OCI-LY3 (cell line): ENCODE measurements at regions not wholly inside any gene's neighbourhood (a gene's known extent, or its start where the extent isn't known, plus 50 kb on each side); places are given as distances from the start of the nearest gene placed in this dataset.

Experiments
- H2AFZ ChIP-seq: fragments of 200-600, 300-600 bp; shearing (Covaris generic); 2 replicates; pipeline ENCODE4 v1.6.0; 2014; ENCODE audit warnings: antibody characterized with exemption, low read depth, low read length
- H3K27ac ChIP-seq: fragments of 200-600, 300-600 bp; sonication (generic); 2 replicates; pipeline ENCODE4 v1.5.1; 2014; ENCODE audit warnings: mild to moderate bottlenecking, low read length, moderate library complexity, mixed read lengths
- H3K27me3 ChIP-seq: fragments of 200-600, 300-600 bp; sonication (generic); 2 replicates; pipeline ENCODE4 v1.6.1; 2014; ENCODE audit warnings: low read depth, low read length, mixed read lengths
- H3K36me3 ChIP-seq: fragments of 200-600, 300-600 bp; sonication (generic); replicated peaks from 2 replicates; pipeline ENCODE3; 2014; ENCODE audit warnings: low read depth, low read length, mixed read lengths
- H3K4me1 ChIP-seq: fragments of 300-600, 200-600 bp; sonication (generic); 2 replicates; pipeline ENCODE4 v1.6.1; 2014; ENCODE audit warnings: low read length, mixed read lengths
- H3K4me2 ChIP-seq: fragments of 200-600, 300-600 bp; sonication (generic); 2 replicates; pipeline ENCODE4 v1.6.1; 2014; ENCODE audit warnings: low read length, mixed read lengths
- H3K4me3 ChIP-seq: fragments of 300-600, 200-600 bp; sonication (generic); 2 replicates; pipeline ENCODE4 v1.5.1; 2014; ENCODE audit warnings: antibody characterized with exemption, mild to moderate bottlenecking, low read length, moderate library complexity
- H3K79me2 ChIP-seq: fragments of 300-600, 200-600 bp; shearing (Covaris generic); 2 replicates; pipeline ENCODE4 v1.6.1; 2014; ENCODE audit warnings: mild to moderate bottlenecking, low read length, mixed read lengths
- H3K9ac ChIP-seq: fragments of 300-600, 200-600 bp; shearing (Covaris generic); 2 replicates; pipeline ENCODE4 v1.6.0; 2014; ENCODE audit warnings: mild to moderate bottlenecking, low read length, moderate library complexity
- H3K9me3 ChIP-seq: fragments of 200-600, 300-600 bp; shearing (Covaris generic); 2 replicates; pipeline ENCODE4 v1.6.1; 2014; ENCODE audit warnings: low read length, mixed read lengths; ENCODE audit not compliant: insufficient read depth
- H4K20me1 ChIP-seq: fragments of 200-600, 300-600 bp; sonication (generic); 2 replicates; pipeline ENCODE4 v1.6.1; 2016; ENCODE audit warnings: low read length, mixed read lengths; ENCODE audit not compliant: insufficient read depth
- CTCF ChIP-seq: fragments of 200-600, 300-600 bp; sonication (generic); IDR thresholded peaks from 2 replicates; pipeline ENCODE4 v1.5.1; 2014; ENCODE audit warnings: antibody characterized with exemption, low read length, low read depth
- EZH2phosphoT487 ChIP-seq: fragments of 200-600 bp; shearing (Covaris generic); IDR thresholded peaks from 2 replicates; pipeline ENCODE4 v1.6.1; 2018; ENCODE audit warnings: antibody characterized with exemption, mixed run types, low read depth

GRCh38 chr1:22388671-22389450, 62.8 kb upstream of the ZBTB40 start:
- no peaks in the 10 kb centered on the region for H4K20me1 ChIP-seq
- H3K9ac ChIP-seq = no peak overlapping the region
- no peaks in the 10 kb centered on the region for H3K9me3 ChIP-seq
- no peak for TF ChIP-seq EZH2phosphoT487
- TF ChIP-seq CTCF = no peak
- no peaks in the 10 kb centered on the region for H3K36me3 ChIP-seq
- no peaks in the 10 kb centered on the region for H3K79me2 ChIP-seq
- H2AFZ ChIP-seq = no peak overlapping the region
- H3K4me1 ChIP-seq = no peaks in the 10 kb centered on the region
- no peak overlapping the region for H3K4me3 ChIP-seq
- peaks cover 3% of the 10 kb centered on the region; the same call in 1 of the 2 replicates for H3K27me3 ChIP-seq
- no peak overlapping the region for H3K4me2 ChIP-seq
- no peak overlapping the region for H3K27ac ChIP-seq

- H3K4me3 ChIP-seq = no peak overlapping the region
- H3K4me2 ChIP-seq = no peak overlapping the region
- no peak overlapping the region for H3K9ac ChIP-seq
- H3K36me3 ChIP-seq = no peaks in the 10 kb centered on the region
- H3K27ac ChIP-seq = no peak overlapping the region
- H3K4me1 ChIP-seq = no peaks in the 10 kb centered on the region
- no peaks in the 10 kb centered on the region for H4K20me1 ChIP-seq
- no peaks in the 10 kb centered on the region for H3K79me2 ChIP-seq
- H3K27me3 ChIP-seq = peaks cover 14% of the 10 kb centered on the region
- no peaks in the 10 kb centered on the region for H3K9me3 ChIP-seq
- no peak overlapping the region for H2AFZ ChIP-seq
- no peak for TF ChIP-seq EZH2phosphoT487
- no peak for TF ChIP-seq CTCF
Measured at GRCh38 chr1:22393587-22393986, 58.1 kb upstream of the ZBTB40 start.

- H3K9ac ChIP-seq = no peak overlapping the region
- no peak for TF ChIP-seq EZH2phosphoT487
- TF ChIP-seq CTCF = no peak
- H3K36me3 ChIP-seq = no peaks in the 10 kb centered on the region
Measured at GRCh38 chr1:22398656-22399420, 52.8 kb upstream of the ZBTB40 start.

GRCh38 chr1:22399421-22400091, 52.1 kb upstream of the ZBTB40 start:
- H3K79me2 ChIP-seq = no peaks in the 10 kb centered on the region

More at GRCh38 chr1:22398656-22399420, 52.8 kb upstream of the ZBTB40 start:
- H3K4me1 ChIP-seq = no peaks in the 10 kb centered on the region
- no peak overlapping the region for H3K4me3 ChIP-seq
- H4K20me1 ChIP-seq = no peaks in the 10 kb centered on the region
- H3K27me3 ChIP-seq = peaks cover 40% of the 10 kb centered on the region
- no peak overlapping the region for H3K27ac ChIP-seq
- H2AFZ ChIP-seq = no peak overlapping the region
- no peak overlapping the region for H3K4me2 ChIP-seq
- H3K79me2 ChIP-seq = no peaks in the 10 kb centered on the region
- no peaks in the 10 kb centered on the region for H3K9me3 ChIP-seq

More at GRCh38 chr1:22399421-22400091, 52.1 kb upstream of the ZBTB40 start:
- H3K4me2 ChIP-seq = no peak overlapping the region
- H2AFZ ChIP-seq = no peak overlapping the region
- no peak overlapping the region for H3K9ac ChIP-seq
- no peaks in the 10 kb centered on the region for H3K9me3 ChIP-seq
- H4K20me1 ChIP-seq = no peaks in the 10 kb centered on the region
- peaks cover 45% of the 10 kb centered on the region for H3K27me3 ChIP-seq
- TF ChIP-seq CTCF (no peak), EZH2phosphoT487 (no peak)
- no peaks in the 10 kb centered on the region for H3K4me1 ChIP-seq
- no peak overlapping the region for H3K27ac ChIP-seq
- H3K4me3 ChIP-seq = no peak overlapping the region
- no peaks in the 10 kb centered on the region for H3K36me3 ChIP-seq
